ENCODE measurements at regions not wholly inside any gene's neighbourhood (a gene's known extent, or its start where the extent isn't known, plus 50 kb on each side); places are given as distances from the start of the nearest gene placed in this dataset.
"Not testable (repeated sequence)": the region's sequence is repeated elsewhere in the genome, so short reads cannot be mapped to it uniquely, and the experiment has no call there.

DNA sequence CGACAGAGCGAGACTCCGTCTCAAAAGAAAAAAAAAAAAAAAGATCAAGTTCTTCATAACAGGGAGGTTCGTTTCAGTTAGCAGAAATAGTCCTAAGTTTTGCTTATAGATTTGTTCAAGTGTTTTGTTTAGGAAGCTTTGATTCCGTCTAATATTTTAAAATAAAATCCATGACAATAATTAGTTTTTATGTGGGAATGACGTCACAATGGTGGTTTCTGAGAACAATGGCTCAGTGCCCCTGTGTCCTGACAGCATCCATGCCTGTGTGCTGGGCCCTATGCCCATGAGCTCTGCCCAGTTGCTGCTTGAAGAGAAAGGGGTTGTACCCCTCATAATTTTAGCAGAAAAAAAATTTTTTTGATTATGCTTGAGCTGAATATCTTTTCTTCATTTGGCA is 134.0 kb downstream of the SST start:
- no peak for DNase-seq

DNA sequence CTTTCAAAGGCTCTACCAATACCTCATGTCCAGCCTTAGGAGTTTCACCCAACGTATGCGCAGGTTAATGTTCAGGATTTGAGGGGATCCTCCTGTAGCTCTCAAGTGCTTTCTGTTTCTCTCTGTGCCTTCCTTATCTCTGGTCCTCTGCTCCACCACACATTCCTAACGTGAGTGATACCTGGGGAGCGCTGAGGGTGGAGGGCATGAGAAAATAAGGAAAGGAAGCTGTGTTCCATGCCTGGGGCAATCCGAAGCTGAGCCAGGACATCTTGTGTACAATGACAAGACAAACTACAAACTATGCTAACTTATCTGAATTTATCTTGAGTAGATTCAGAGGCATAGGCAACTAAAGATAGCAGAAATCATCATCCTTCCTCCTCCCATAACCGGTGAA is 136.4 kb downstream of the SST start:
- DNase-seq, result no peak

DNA sequence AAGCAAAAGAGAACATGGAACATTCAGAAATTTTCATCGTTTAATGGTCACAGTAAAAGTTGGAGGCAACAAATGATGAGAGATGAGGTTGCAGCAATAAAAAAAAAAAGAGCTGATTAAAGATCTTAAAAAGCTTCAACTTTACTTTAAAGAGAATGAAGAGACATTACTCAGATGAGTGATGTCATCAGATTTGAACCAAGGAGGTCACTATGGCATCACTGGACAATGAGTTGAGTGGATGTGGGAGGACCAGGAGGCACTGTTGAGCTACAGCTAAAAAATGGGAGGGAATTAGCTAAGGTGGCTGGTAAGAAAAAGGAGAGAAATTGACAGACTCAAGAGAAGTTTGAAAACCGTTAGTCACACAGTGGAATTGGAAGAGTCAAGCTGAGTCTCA is 138.4 kb downstream of the SST start:
- no peak for DNase-seq

DNA sequence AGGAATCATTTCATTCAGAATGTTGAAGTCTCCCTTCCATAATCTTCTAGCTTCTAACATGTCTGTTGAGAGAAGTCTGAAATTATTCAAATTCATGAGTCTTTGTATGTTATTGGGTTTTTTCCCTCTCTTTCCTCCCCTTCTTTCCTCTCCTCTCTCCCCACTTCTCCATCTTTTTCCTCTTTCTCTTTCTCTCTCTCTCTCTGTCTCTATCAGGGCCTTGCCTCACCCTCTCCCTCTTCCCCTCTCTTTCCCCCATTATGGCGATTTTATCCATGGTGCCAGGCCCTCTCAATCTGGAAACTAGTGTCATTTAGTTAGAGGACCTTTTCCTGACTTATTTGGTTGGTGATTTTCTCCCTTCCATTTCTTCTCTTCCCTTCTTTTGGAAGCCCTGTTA is 147.3 kb downstream of the SST start:
- DNase-seq, result no peak

DNA sequence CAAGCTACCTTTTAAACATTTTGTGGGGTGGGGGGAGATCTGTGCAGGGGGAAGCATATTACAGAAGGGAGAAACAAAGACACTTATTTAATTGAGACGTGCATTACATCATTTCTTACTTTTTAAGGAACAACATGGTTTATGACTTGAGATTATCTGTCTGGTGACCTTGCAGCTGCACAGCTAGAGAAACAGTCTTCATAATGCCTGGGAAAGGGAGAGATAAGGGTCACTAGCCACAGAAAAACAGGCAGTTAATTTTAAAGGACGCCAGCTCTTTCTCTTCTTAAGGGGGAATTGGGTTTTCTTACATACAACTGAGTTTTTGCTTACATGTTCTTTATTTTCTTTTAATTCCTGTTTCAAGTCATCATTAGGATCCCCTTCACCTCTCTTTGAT is 147.9 kb downstream of the SST start:
- no peak for DNase-seq

DNA sequence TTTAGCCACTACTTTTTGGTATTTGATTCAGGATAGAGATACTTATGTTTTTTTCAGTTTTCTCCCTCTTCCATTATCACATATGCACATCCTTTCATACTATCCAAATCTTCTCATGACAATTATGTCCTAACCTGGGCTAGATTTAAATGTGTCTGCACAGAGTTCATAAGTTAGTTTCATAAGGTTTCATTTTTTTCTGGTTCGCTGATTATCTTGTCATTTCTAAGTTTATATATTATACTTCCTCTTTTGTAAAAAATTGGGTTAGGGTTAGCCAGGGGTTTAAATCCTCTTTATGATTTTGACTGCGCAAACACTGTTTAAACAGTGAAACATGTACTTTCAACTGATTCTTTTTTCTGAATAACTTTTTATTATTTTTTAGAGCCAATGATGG is 148.6 kb downstream of the SST start:
- DNase-seq, result no peak

DNA sequence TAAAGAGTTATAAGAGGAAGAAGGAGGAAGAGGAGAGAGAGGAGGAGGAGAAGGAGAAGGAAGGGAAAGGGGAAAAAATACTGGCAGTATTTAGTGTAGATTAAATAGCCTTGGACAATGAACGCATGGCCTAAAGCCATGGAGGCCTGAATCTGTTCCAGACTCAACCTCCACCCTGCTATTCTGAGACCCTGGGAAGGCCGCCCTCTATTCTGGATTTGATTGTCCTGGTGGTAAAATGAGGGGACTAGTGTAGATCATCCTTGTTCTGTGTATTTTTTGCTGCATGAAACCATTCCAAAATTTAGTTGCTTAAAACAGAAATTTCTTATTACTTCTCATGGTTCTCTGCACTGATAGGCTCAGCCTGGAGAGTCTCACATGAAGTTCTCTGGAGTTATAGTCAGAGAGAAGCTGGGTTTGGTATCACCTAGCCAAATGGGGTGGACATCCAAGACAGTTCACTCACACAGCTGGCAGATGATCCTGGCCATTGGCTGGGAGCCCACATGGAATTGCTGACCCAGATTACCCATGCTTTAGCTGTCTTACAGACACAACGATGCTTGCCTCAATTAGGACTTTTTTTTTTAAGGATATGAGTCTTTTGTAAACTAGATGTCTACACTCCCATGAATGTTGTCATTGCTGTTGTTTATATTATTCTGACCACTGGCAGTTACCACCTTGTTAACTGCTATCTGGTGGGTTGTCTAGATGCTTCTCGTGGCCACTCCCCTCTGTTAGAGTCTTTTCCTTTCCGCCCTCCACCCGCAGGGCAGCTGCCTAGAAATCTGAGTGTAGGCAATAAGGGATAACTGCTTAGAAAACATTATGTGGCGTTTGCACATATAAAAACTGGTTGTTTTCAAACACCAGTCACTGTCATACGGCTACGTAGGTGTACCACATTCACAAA is 149.9 kb downstream of the SST start:
- no peak for DNase-seq

DNA sequence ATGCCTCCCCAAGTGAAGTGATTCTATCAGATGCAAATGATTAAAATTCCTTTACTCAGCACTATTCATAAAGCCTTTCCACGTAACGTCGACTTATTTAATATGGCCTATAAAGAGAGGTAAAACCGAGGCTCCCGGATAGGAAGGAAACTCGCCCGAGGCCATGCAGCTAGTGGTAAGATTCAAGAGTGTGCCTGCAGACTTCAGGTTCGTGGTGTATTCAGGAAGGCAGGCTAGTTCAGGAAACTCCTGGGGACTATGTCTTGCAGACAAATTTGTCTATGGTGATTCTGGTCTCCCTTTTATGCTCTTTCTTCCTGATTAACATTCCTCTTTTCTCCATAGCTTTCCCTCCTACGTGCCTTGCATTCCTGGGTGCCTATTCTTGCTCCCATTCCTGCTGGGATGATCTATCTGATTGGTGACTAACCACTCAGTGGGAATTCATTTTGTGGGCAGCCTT is 150.7 kb downstream of the SST start:
- DNase-seq, result no peak

DNA sequence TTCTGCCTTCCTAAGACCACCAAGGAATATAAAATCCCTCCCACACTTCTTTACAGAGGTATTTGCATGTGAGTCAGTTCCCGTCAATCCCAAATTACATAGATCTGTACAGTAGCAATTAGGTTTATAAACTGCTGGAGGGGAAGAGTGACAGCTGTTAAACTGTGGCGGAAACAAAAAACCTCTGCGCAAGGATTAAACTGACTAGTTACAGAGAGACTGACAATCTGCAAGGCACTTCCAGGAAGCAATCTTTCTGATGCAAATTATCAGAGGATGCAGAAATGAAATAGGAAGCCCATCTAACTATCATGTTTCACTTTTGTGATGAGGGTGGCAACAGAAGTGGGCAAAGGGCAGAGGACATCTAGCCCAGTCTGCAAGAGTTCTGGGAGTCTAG is 150.4 kb downstream of the RTP4 start:
- DNase-seq, result no peak

DNA sequence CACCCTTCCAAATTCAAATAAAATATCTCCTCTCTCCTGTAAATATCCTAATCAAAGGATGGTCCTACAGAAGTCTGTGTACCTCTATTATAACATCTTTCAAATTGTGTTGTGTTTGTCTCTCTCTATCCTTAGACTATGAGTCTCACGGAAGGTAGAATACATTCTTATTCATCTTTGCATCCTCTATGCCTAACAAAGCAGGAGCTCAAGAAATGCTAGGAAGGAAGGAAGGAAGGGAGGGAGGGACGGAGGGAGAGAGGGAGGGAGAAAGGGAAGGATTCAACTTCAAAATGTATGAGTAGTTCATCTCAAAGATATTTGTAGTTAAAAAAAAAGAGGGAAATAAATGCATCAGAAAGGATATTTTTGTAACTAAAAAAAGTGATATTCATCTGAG is 150.0 kb downstream of the RTP4 start:
- no peak for DNase-seq

DNA sequence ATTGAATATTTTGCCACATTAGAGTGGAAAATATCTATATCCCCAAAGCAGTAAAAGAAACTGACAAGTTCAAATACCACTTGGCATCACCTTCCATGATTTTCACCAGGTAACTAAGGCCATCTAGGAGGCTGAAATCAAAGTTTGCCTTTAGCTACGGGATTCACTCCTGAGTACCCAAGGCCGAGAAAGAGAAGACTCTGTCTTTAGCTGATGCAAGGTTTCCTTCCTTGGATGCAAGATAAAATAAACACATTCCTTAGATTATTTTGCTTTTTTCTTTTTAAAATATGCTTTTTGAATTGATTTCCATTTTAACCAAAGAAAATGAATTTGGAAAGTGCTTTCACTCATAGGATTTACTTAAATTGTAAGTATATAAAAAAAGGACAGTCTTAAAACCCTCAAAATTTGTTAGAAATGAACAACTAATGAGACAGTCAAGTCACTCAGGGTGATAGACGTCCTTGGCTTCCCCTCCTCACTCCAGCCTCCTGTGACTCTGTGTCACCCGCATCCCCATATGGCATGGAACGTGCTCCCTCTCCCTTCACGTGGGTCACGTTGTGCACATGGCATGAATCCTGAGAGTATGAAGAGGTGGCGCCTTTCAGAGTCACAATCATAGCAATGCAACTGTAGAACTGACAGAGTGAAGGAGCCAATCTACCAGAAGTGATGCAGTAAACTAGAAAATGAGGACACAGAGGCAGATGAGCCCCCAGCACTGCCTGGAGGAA is 148.4 kb downstream of the RTP4 start:
- no peak for DNase-seq

DNA sequence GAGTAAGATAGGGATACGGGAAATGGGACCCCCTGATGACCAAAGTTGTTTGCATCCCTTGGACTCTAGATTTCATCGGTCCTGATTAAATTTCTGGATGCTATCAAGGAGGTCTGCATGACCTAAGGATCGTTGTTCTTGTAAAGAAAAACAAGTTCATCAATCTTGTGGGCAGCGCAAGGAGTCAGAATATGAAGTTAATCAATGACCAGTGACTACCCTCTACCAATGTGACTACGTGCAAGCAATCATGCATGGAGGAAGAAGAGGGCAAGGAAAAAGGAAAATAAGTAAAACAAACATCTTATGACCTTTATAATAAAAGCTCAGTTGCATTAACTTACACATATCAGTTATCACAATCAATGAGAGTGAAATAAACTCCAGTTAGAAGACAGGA is 139.7 kb downstream of the RTP4 start:
- DNase-seq, result no peak

DNA sequence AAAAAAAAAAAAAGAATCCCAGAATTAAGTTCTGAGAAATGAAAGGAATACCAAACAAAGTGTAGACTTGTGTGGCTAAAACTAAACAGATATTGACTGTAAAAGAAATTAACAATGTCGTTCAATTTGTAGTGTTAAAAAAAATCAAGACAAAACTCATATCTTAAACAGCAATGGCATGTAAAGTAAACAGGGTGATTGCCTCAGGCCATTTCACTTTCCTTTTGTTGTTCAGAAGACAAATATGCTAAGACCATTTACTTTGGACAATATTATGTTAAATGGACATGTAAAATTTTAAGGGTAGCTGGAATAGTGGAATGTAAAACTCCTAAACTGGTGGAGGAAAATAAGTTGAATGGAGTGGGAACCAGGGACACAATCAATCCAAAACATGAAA is 139.1 kb downstream of the RTP4 start:
- no peak for DNase-seq

DNA sequence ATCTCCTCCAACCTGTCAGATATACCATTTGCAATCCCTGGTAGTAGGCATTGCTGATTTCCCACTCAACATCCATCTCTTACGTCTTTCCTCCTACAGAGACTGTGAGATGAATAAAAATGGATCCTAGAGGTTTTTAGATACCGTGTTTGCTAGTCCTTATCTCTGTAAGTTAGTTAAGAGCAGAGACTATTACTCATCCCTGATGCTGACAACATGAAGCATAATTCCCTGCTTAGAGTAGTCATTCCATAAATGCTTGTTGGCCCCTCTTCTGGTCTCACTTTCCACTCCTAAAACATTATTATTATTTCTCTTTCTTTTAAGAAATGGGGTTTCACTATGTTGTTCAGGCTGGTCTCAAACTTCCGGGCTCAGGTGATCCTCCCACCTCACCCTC is 136.2 kb downstream of the RTP4 start:
- no peak for DNase-seq

DNA sequence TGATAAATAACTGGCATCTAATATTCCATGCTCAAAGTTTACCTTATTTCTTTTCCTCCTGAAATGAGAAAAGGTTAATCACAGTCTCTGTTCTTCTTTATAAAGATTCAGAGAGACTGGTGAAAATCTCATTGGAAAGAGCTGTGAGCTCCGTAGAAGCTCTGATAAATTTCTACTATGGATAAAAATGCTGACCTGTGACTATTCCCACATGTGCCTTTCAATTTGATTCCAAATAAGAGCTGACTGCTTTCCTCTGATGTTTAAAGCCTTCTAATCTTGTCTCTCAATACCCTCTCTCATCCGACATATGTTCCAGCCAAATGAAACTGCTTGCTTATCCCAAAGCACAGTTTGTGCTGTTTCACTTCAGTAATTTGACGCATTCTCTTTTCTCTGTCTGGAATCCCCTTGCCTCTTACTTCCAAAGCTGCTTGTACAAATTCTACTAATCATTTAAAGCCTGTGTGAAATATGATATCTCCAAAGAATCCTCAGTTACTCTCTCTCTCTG is 130.1 kb downstream of the RTP4 start:
- no peak for DNase-seq

DNA sequence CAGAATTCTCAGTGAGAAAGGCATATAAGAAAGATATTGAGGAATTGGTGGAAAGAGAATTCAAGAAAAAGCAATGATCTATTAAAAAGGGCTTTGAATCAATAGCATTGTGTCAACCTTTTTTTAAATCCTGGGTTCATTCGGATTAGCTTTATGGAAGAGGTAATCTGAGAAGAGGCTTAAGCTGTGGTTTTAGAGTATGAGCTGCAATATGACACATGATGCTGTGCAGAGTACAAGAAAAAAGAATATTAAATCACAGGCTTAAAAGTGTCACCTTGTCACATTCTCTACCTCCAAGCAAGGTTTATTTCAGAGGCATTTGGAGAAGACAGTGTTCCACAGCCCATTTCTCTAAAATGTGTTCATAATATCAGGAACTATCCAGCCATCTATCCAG is 128.9 kb downstream of the RTP4 start:
- DNase-seq, result no peak

DNA sequence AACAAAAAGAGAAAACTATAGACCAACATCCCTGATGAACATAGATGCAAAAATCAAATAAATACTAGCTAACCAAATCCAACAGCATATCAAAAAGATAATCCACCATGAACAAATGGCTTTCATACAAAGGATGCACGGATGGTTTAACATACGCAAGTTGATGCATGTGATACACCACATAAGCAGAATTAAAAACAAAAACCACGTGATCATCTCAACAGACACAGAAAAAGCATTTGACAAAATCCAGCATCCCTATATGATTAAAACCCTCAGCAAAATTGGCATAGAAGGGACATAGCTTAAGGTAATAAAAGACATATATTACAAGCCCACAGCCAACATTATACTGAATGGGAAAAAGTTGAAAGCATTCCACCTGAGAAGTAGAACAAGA is 125.9 kb downstream of the RTP4 start:
- DNase-seq, result not testable (repeated sequence)

DNA sequence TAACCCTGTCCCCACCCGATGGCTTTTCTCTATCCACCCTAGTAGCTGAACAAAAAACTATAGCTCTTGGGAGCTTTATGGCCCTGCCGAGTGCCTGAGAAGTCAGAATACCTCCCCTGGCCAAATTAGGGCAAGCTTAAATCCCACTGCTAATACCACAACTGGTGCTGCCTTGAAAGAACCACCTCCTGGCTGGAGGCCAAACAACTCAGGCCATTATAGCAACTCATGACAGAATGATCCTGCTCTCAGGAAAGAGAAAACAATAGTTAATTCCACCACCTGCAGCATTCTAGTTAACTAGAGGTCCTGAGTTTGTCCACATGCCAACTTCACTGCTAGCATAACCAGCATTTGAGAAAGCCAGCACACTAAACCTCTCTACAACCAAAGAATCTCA is 123.2 kb downstream of the RTP4 start:
- peak; percentile 28 for DNase-seq

DNA sequence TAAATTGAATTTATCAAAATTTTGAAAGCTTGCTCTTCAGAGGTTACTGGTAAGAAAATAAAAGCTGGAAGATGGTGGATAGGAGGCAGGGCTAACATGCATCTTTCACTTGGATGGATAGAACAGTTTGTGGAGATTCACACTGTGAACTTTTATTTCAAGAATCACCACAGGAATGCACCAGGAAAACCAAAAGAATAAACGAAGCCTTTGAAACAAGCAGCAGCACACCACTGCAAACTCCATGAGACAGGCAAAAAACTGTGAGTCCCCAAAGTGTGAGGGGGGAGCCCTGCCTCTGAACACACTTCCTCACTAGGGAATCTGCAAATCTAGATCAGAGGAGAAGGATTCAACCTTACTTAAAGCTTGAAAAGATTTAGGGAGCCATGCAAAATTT is 122.2 kb downstream of the RTP4 start:
- no peak for DNase-seq

DNA sequence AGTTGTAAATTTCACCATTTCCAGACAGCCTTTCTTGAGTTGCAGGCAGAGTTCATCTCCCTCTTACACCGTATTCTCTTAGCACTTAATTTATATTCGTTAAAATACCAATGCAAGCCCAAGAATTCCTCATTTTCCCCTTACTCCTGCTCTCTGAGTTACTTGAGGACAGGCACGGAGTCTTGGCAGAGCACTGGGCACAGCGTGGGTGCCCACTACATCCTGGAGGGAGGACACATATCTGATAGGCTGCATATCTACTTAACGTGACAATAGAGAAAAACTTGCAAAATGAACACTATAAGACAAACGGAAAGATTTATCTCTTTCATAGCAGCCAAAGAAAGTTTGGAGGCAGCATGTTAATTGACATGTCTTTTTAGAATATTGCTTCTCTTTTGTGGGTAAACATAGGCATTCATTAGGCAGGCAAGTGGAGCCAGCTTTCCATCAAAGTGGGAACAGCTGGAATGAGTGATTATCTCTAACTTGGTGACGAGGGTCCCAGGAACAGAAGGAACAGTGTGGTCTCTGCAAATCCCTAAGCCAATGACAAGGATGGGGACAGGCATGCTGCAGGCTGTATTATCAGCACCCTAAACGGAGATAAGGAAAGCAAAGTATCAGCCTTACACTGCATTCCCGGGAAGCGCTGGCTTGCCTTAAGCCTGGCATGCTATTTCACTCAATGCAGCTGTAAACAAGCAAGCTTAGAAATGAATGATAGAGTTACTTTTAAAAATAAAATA is 116.5 kb downstream of the RTP4 start:
- no peak for DNase-seq

DNA sequence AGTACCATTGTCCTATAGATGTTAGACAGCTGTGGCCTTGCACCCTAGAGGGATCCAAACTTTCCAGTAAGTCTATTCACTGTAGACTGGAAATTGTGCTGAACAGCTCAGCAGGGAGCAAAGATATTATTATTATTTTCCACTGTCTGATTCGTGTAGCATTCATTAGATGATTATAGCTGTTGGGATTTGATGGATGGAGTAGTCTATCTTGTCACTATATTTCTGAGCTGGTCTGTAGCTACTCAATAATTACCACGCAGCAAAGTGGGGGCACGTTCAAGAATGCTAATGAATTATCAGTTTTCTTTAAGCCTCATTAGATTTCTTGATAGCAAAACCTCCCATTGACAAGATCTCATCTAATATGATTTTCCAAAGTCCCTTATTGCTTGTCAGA is 113.2 kb downstream of the RTP4 start:
- no peak for DNase-seq

DNA sequence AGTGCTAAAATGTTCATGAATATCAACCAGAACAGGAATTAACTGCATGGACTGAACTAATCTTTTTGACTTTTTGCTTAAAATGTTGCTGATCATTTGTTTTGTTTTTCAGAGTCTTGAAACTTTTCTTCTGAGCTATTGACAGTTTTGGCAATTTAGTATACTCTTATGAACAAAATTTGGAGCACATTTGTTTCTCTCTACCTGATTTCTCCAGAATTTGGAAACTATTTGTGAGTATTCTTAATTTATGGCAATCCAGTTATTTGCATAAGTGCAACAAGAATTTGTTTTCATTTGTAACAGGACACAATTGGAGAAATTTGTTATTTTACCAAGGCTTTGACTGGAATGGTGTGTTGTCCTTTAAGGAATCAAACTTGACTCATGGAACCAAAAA is 107.4 kb downstream of the RTP4 start:
- not testable (repeated sequence) for DNase-seq

DNA sequence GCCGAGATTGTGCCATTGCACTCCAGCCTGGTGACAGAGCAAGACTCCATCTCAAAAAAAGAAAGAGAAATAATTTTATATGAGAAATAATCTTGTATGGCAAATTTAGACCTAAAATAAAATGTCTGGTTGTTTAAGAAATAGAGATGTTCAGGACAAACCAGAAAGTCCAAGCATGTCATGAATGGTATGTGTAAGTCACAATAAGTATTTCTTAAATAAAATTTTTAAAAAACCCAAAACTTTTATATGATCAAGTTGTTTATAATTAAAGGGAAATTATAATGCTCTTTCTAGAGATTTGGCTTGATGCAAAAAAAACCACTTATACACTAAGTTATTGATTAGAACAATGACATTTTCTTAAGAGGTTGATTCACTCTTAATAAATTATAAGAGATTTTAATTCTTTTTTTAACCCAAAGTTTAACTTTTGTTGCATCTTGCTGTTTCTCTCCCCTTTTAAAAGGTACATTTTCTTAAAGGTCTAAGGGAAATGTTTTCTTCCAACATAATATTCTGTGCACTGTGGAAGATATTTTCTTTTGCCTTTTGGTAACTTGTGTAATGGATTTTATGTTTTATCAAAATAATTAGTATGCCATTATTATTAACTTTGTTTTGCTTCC is 105.7 kb downstream of the RTP4 start:
- DNase-seq, result no peak
